Endothelial cell of umbilical vein (primary cell): ENCODE measurements at regions not wholly inside any gene's neighbourhood (a gene's known extent, or its start where the extent isn't known, plus 50 kb on each side); places are given as distances from the start of the nearest gene placed in this dataset.

Experiments used
- BruUV-seq: library from RNA; stranded (reverse); fragments of 400-500 nt; replicated peaks from 2 replicates; lab custom pipeline; 2021; lab: Mats Ljungman, UMichigan
- CTCF ChIA-PET: fragments of 300-600, 350-600 bp; sonication (Branson Sonifier 250); formaldehyde crosslinking; loops from one replicate; lab custom pipeline; 2021; ENCODE audit warnings: antibody characterized with exemption, inconsistent platforms; lab: Charles Lee
- POLR2A ChIA-PET: fragments of 300-600, 350-600 bp; sonication (Branson Sonifier 250); formaldehyde crosslinking; loops from one replicate; lab custom pipeline; 2021; ENCODE audit warnings: antibody characterized with exemption, inconsistent platforms; lab: Charles Lee
- DNase-seq: peaks from one replicate; pipeline ENCODE4 v3.0.0-alpha.2; 2011; ENCODE audit warnings: low read depth, low spot score
- FAIRE-seq: peaks from 2 replicates; lab custom pipeline; 2011; peaks lifted over from hg19 to GRCh38; lab: Jason Lieb, UNC
- H2AFZ ChIP-seq: 2 replicates; pipeline ENCODE4 v1.6.0; 2012; ENCODE audit warnings: low read depth, low read length, control low read depth, inconsistent platforms
- H3K27ac ChIP-seq: 2 replicates; pipeline ENCODE4 v1.5.1; 2011; ENCODE audit warnings: low read depth, mild to moderate bottlenecking, control low read depth, low read length, moderate library complexity; ENCODE audit not compliant: insufficient read depth
- H3K27me3 ChIP-seq, 2 experiments: 2 replicates each; pipeline versions ENCODE4 v1.6.0 to v1.6.1; 2011; ENCODE audit warnings: low read length in 2 of 2, mixed read lengths in 1 of 2; ENCODE audit not compliant: control insufficient read depth in 2 of 2, insufficient read depth in 2 of 2
- H3K36me3 ChIP-seq, 2 experiments: 2 replicates in 1 of 2; 3 replicates in 1 of 2; pipeline ENCODE4 v1.5.1; 2011; ENCODE audit warnings: low read length in 2 of 2, mild to moderate bottlenecking in 1 of 2, moderate library complexity in 1 of 2; ENCODE audit not compliant: control insufficient read depth in 2 of 2, insufficient read depth in 2 of 2; ENCODE audit errors: extremely low read depth in 1 of 2
- H3K4me1 ChIP-seq: 3 replicates; pipeline ENCODE4 v1.5.1; 2011; ENCODE audit warnings: mild to moderate bottlenecking, low read length; ENCODE audit not compliant: control insufficient read depth, insufficient read depth; ENCODE audit errors: extremely low read depth
- H3K4me2 ChIP-seq: 2 replicates; pipeline ENCODE4 v1.6.1; 2011; ENCODE audit warnings: low read length, control low read depth, mixed read lengths; ENCODE audit not compliant: insufficient read depth
- H3K4me3 ChIP-seq, 3 experiments: fragments of 200-600 bp in 1 of 3; sonication (generic), shearing (Covaris generic) in 1 of 3; replicated peaks in 1 of 3; 2 replicates each; pipeline ENCODE4 v1.5.1; 2011 to 2016; ENCODE audit warnings: control low read depth in 3 of 3, low read length in 3 of 3, mild to moderate bottlenecking in 2 of 3, inconsistent platforms in 1 of 3, low read depth in 1 of 3, moderate library complexity in 1 of 3; ENCODE audit not compliant: insufficient read depth in 1 of 3
- H3K79me2 ChIP-seq: 2 replicates; pipeline ENCODE4 v1.6.0; 2012; ENCODE audit warnings: low read length, inconsistent platforms; ENCODE audit not compliant: control insufficient read depth, insufficient read depth
- H3K9ac ChIP-seq: replicated peaks from 2 replicates; pipeline ENCODE3; 2011; ENCODE audit warnings: low read length, control low read depth; ENCODE audit not compliant: insufficient read depth; ENCODE audit errors: extremely low read depth
- H3K9me1 ChIP-seq: replicated peaks from 3 replicates; pipeline ENCODE4 v1.6.0; 2011; ENCODE audit warnings: mild to moderate bottlenecking, low read length; ENCODE audit not compliant: control insufficient read depth, insufficient read depth; ENCODE audit errors: extremely low read depth
- H3K9me3 ChIP-seq: replicated peaks from 2 replicates; pipeline ENCODE4 v1.5.1; 2012; ENCODE audit warnings: low read length, inconsistent platforms; ENCODE audit not compliant: control insufficient read depth, insufficient read depth
- H4K20me1 ChIP-seq: replicated peaks from 2 replicates; pipeline ENCODE3; 2011; ENCODE audit warnings: mild to moderate bottlenecking, low read length; ENCODE audit not compliant: control insufficient read depth, insufficient read depth; ENCODE audit errors: extremely low read depth
- CTCF ChIP-seq, 2 donors: IDR thresholded peaks; 1 replicate in 1 of 2; 2 replicates in 1 of 2; pipeline ENCODE4 v1.5.1; 2011; ENCODE audit warnings: low read length in 2 of 2, mild to moderate bottlenecking in 2 of 2, moderate library complexity in 2 of 2, control low read depth in 1 of 2, inconsistent platforms in 1 of 2, low read depth in 1 of 2; ENCODE audit not compliant: insufficient read depth in 1 of 2; ENCODE audit errors: extremely low read depth in 1 of 2
- EZH2 ChIP-seq: IDR thresholded peaks from 2 replicates; pipeline ENCODE4 v1.6.1; 2012; ENCODE audit warnings: borderline replicate concordance, low read depth, mild to moderate bottlenecking, moderate library complexity, low read length, inconsistent platforms; ENCODE audit not compliant: severe bottlenecking
- FOS ChIP-seq: IDR thresholded peaks from 2 replicates; pipeline ENCODE4 v1.6.1; 2011; ENCODE audit warnings: mild to moderate bottlenecking, low read length, moderate library complexity, borderline replicate concordance; ENCODE audit not compliant: insufficient read depth
- GATA2 ChIP-seq: IDR thresholded peaks from 2 replicates; pipeline ENCODE4 v1.7.0; 2011; ENCODE audit warnings: low read depth, mild to moderate bottlenecking, moderate library complexity, mixed read lengths, low read length; ENCODE audit not compliant: insufficient read length, insufficient read depth
- JUN ChIP-seq: IDR thresholded peaks from 2 replicates; pipeline ENCODE4 v1.6.1; 2011; ENCODE audit warnings: borderline replicate concordance, low read depth; ENCODE audit not compliant: insufficient read length, insufficient read depth
- MYC ChIP-seq: IDR thresholded peaks from one replicate; pipeline ENCODE4 v1.6.1; 2011; ENCODE audit warnings: mild to moderate bottlenecking, low read depth, low read length
- POLR2A ChIP-seq: IDR thresholded peaks from 2 replicates; pipeline ENCODE4 v1.6.1; 2012; ENCODE audit warnings: low read depth, mild to moderate bottlenecking, control low read depth, low read length
- POLR2AphosphoS5 ChIP-seq: IDR thresholded peaks from 2 replicates; pipeline ENCODE4 v1.6.1; 2012; ENCODE audit warnings: low read depth, mild to moderate bottlenecking, control low read depth, low read length, moderate library complexity; ENCODE audit not compliant: insufficient read depth
- dilution Hi-C: fragments of 300-500 bp; cut with MboI; formaldehyde crosslinking; loops from one replicate; pipeline ENCODE4 v1.15.0; 2019; ENCODE audit warnings: low sequenced_read_pairs; ENCODE audit not compliant: extremely low pct_ligation_motif_present
- intact Hi-C: fragments of 100-400 bp; cut with micrococcal nuclease; formaldehyde crosslinking; loops from one replicate; pipeline ENCODE4 v1.10.0; 2022
- TF ChIP-seq, protein P1 (sequence below): IDR thresholded peaks from 2 replicates; pipeline ENCODE4 v1.6.1; 2011; ENCODE audit not compliant: insufficient read depth, insufficient read length

DNA sequence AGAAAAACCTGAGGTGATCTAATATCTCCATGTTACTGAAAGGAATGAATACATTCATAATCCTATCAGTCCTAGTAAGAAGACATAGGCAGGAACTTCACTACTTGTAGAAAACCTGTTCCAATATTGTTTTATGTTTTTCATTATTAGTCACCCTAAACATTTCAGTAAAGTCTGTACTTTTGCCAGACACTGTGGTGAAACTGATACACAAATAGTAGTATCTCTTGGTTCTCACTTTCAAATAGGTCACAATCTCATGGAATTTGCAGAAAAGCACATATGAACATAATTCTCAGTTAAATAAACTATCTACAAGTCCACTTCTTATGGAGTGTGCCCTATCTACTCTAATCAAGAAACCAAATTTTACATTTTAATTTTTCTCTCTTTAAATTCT lies 88.3 kb upstream of the PCDH9 start:
- H4K20me1 ChIP-seq: no peaks in the 10 kb centered on the region
- CTCF ChIA-PET: no interaction called here
- no peak overlapping the region for H3K4me3 ChIP-seq
- H3K36me3 ChIP-seq: no peaks in the 10 kb centered on the region
- DNase-seq (no peak), FAIRE-seq (no peak)
- POLR2A ChIA-PET: no interaction called here
- H3K27ac ChIP-seq: no peak overlapping the region
- TF ChIP-seq, protein P1, sequence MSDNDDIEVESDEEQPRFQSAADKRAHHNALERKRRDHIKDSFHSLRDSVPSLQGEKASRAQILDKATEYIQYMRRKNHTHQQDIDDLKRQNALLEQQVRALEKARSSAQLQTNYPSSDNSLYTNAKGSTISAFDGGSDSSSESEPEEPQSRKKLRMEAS: no peak
- TF ChIP-seq FOS (no peak), GATA2 (no peak), JUN (no peak), CTCF (IDR thresholded peaks at IDR 0.05; ENCODE audit: extremely low read depth in 1 of 2, insufficient read depth in 1 of 2, low read depth in 1 of 2, low read length in 2 of 2) (no peak), POLR2A (no peak)
- no peak overlapping the region for H3K4me2 ChIP-seq
- intact Hi-C loops: no loop called here
- no peak overlapping the region for H2AFZ ChIP-seq
- H3K9ac ChIP-seq: no peak overlapping the region
- no peaks in the 10 kb centered on the region for H3K79me2 ChIP-seq
- BruUV-seq: no TSS peak
- no peaks in the 10 kb centered on the region for H3K9me1 ChIP-seq
- dilution Hi-C loops: no loop called here
- no peaks in the 10 kb centered on the region for H3K9me3 ChIP-seq
- H3K4me1 ChIP-seq: no peaks in the 10 kb centered on the region
- H3K27me3 ChIP-seq: no peaks in the 10 kb centered on the region

DNA sequence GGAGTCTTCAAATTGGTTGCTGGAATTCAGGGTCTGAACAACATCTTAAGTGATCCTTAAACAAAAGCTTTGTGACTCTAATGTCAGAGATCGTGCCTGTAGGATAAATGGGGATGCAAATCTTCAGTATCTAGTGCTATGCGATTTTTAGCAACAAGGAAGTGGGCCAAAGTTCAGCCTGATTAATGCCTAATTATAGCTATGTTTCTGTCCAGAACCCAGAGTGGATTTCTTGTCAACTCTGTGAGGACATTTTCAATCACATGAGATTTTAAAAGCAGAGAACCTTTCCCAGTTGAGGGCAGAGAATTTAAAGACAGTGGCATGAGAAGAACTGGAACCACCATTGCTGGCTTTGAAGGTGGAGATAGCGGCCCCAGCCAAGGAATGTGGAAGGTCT lies 84.3 kb upstream of the PCDH9 start:
- ChIA-PET CTCF (no interaction called here), POLR2A (no interaction called here)
- Histone ChIP-seq H4K20me1 (no peaks in the 10 kb centered on the region), H2AFZ (no peak overlapping the region), H3K4me1 (no peaks in the 10 kb centered on the region), H3K9ac (no peak overlapping the region), H3K79me2 (no peaks in the 10 kb centered on the region), H3K4me3 (no peak overlapping the region), H3K9me1 (no peaks in the 10 kb centered on the region), H3K9me3 (no peaks in the 10 kb centered on the region), H3K36me3 (no peaks in the 10 kb centered on the region), H3K4me2 (no peak overlapping the region), H3K27me3 (no peaks in the 10 kb centered on the region), H3K27ac (no peak overlapping the region)
- no TSS peak for BruUV-seq
- intact Hi-C loops: no loop called here
- no peak for FAIRE-seq
- DNase-seq: no peak
- TF ChIP-seq MYC (no peak), JUN (no peak), POLR2AphosphoS5 (no peak), FOS (no peak), POLR2A (no peak), GATA2 (no peak), EZH2 (no peak), CTCF (IDR thresholded peaks at IDR 0.05; ENCODE audit: extremely low read depth in 1 of 2, insufficient read depth in 1 of 2, low read depth in 1 of 2, low read length in 2 of 2) (no peak)
- TF ChIP-seq, protein P1: no peak
- dilution Hi-C loops: no loop called here
